SIG-M5 treated with dmso at 0.1 percent for 504 hours (cell line): ENCODE measurements at regions not wholly inside any gene's neighbourhood (a gene's known extent, or its start where the extent isn't known, plus 50 kb on each side); places are given as distances from the start of the nearest gene placed in this dataset.
"Not testable (repeated sequence)": the region's sequence is repeated elsewhere in the genome, so short reads cannot be mapped to it uniquely, and the experiment has no call there.

Source experiments
- DNase-seq: peaks from one replicate; lab custom pipeline; 2025; ENCODE audit not compliant: unreplicated experiment; lab: John Stamatoyannopoulos, UW

GRCh38 chr3:912717-913116 is 180.1 kb upstream of the CNTN6 start:
- DNase-seq: not testable (repeated sequence)

- no peak for DNase-seq
These were observed 169.5 kb upstream of the CNTN6 start for GRCh38 chr3:923161-923910.

- no peak for DNase-seq
These were observed 162.0 kb upstream of the CNTN6 start for GRCh38 chr3:930866-931265.

DNA sequence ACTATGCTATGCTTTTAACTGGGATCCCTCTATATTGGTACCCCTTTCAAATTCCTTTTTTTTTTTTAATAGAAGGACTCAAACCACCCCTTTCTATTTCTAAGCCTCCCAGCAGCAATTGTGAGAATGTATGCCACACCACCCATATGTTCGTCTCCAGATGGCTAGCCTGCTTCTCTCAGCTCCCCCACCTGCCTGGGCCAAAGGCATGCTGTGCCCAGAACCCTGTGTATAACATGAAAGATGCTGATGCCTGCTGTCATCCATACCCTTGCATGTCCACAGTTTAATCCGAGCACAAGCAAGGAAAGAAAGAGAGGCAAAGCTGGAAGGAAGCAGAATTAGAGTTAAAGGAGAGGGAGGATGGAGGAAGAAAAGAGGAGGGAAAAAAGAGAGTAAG is 159.5 kb upstream of the CNTN6 start:
- no peak for DNase-seq

- no peak for DNase-seq
These were observed 148.0 kb upstream of the CNTN6 start for GRCh38 chr3:944786-945185.

DNA sequence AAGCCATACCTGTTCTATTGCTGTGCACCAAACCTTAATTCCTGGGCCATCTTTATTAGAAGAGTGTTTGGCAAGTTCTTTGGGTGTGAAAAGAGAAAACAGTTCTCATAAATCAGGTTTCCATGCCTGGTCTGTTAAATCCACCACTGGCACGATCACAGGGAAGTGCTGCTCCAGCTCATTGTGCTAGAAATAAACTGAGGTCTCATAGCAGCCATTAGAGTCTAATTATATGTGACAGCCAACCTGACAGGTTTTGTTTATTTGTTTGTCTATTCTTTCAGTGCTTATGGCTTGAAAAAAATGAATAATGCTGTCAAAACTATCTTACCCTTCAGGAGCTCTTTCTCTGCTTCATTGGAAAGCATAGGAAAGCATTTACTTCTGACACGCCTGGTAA is 147.1 kb upstream of the CNTN6 start:
- DNase-seq: no peak

DNA sequence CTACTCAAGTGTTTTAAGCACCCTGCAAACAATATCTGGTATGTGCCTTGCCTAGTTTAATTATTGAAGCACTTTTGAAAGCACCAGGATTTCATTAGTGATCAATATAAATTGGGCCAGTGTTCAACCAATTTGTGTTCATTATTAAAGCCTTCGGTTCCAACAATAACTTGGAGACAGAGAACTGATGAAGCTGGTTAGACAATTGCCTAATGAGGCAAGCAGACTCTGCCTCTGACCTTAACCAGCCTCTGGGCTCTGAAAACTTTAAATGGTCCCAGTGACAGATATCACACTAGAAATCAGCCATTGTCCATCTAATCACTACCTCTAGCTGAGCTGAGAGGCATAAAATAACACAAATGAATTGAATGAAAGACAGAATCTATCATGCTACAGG is 139.9 kb upstream of the CNTN6 start:
- no peak for DNase-seq

DNA sequence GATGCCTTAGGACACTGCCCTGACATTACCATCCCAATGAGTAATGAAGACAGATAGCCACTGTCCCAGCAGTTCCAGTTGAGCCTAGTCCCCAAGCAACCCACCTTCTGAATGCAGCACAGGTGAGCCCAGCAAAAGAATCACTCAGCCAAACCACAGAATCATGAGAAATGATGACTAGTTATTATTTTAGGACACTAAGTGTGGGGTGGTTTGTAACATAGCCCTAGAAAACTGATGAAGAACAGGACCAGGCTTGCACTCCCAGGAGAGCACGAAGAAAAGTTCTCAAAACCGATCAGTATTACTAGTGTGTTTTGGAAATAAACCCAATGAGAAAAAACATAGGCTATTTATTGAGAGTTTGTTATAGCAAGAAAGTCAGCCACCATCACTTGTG is 129.6 kb upstream of the CNTN6 start:
- no peak for DNase-seq

DNA sequence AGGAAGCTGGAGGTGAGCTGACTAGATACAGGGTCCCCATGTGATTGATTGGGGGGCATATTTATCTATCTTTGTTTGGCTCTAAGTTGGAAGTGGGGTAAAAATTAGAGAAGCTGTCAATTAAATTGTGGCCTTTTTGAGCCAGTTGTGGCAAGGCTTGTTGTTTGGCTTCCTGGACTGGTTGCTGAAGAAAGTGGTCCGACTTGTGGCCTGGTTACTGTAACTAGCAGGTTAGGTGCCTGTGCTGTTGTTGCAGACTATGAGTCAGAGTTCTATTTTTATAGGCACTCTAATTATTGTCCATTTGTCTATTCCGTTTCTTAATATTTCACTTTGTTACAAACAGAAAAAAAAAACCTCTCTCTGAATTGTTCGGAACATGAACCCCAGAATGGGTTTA is 129.1 kb upstream of the CNTN6 start:
- DNase-seq: no peak

DNA sequence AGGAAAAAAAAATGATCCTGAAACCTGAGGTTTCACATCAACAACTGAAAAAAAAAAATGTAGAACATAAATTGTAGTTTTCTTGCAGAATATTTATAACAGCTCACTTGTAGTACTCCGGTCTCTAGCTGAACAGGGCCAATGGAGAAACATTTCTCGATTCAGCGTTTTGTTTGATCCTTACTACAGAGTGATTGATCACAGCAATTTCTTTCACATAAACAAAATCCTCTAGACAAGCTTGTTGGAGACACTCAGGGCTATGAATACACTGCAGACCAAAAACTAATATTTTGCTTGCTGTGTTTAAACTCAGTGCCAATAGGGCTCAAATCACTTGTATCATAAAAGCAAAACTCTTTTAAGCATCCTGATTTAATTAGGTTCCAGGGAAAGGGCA is 127.0 kb upstream of the CNTN6 start:
- no peak for DNase-seq

GRCh38 chr3:966341-966740 is 126.5 kb upstream of the CNTN6 start:
- no peak for DNase-seq

DNA sequence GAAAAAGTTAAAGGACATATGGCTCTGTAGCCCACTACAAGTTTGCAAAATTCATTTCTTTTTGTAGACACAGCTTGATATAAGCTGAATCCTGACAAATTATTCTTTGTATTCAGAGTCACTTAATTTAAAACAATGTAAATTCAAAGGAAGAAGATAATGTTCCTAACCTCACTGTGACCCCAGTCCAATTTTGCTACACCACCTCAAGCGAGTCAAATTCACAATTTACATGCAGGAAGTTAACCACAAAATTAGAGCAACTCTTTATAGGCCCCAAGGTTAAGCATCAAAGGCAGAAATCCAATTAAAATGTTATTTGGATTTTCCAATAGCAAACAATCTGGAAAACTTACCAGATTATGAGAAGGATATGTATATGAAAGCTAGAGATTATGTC is 119.5 kb upstream of the CNTN6 start:
- no peak for DNase-seq

DNA sequence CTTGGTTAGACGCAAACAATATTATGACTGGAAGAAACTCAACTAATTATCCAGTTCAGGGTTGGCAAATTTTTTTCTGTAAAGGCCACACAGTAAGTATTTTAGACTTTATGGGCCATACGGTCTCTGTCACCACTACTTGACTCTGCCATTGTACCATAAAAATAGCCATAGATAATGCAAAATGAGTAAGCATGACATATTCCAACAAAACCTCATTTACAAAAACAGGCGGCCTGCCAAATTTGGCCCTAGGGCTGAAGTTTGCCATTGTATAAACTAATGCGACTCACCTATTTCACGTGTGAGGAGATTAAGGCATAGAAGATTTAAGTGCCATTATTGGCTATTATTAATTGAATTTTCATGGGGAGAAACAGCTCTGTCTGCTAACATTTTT is 116.8 kb upstream of the CNTN6 start:
- no peak for DNase-seq

GRCh38 chr3:981156-981555 is 111.7 kb upstream of the CNTN6 start:
- DNase-seq: no peak

- no peak for DNase-seq
These were observed 104.0 kb upstream of the CNTN6 start for GRCh38 chr3:988785-989184.

DNA sequence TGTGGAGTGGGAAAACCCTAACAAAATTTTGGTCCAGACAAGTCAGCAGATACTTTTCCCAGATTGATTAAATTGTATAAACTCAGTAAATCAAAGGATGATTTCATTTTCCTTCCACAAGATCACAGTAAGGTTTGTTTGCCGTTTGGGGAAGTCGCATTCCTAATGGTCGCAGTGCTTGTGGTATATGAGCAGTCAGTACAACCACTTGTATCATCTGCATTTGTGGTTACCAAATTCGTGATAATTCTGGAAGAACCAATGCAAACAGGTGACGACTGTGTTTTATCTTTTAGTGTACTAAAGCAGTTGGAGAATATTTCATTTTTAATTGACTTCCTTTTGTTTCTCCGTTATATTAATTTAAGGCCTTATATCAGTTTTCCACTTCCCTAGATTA is 100.0 kb upstream of the CNTN6 start:
- no peak for DNase-seq

DNA sequence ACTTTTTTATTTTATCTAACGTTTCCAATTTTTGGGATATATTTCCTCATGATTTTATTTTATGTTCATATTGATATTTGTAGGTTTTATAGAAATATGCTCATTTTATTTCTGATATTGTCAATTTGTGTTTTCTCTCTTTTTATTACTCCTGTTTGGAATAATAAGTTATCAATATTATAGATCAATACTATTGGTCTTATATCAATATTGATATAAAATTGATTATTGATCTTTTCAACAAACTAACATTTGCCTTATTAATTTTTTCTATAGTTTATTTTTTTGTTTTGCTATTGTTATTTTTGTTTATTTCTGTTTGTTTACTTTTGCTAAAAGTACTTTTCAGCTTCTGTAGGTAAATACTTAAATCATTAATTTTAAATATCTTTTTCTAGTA is 90.8 kb upstream of the CNTN6 start:
- no peak for DNase-seq

GRCh38 chr3:1007866-1008265 is 85.0 kb upstream of the CNTN6 start:
- no peak for DNase-seq

GRCh38 chr3:1010228-1010627 is 82.6 kb upstream of the CNTN6 start:
- no peak for DNase-seq

DNA sequence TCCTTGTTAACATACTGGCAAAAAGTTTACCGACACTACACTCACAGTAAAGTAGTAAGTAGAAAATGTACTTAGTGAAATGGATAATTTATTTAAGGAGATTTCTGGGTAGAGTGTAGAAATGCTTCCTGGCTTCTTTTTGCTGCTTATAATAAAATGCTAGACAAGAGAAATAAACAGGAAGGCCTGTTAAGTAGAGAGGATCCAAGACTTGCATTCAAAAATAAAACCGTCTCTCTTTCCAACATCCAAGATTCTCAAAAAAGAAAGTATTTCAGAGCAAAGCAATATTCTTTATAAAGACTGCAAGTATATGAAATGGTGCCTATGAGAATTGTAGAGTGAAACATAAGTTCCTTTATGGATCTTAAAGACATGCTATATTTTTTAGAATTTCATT is 77.0 kb upstream of the CNTN6 start:
- DNase-seq: no peak

- no peak for DNase-seq
These were observed 75.0 kb upstream of the CNTN6 start for GRCh38 chr3:1017870-1018269.

- no peak for DNase-seq
These were observed 73.7 kb upstream of the CNTN6 start for GRCh38 chr3:1019157-1019556.

DNA sequence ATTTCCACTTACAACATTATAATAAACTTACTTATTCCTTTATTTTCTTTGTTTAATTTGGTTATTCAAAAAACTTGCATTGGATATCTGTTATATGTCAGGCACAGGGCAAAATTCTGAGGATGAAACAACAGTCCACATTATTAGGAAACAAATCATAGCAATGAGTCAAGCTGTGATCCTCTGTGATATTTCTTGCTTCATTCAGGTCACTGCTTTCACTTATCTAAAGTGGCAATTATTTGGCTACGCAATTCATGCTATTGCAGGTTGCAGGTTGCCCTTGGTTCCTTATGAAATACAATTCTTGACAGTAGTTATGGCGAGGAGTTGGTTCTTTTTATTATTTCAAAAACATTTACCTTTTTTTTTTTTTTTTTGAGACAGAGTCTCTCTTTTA is 66.4 kb upstream of the CNTN6 start:
- no peak for DNase-seq
